SU-DHL-6 (cell line): ENCODE measurements at regions not wholly inside any gene's neighbourhood (a gene's known extent, or its start where the extent isn't known, plus 50 kb on each side); places are given as distances from the start of the nearest gene placed in this dataset.

Experiments
- H2AFZ ChIP-seq: fragments of 200-600 bp; sonication (generic); 2 replicates; pipeline ENCODE4 v1.6.1; 2014; ENCODE audit warnings: low read depth, mild to moderate bottlenecking, moderate library complexity, mixed read lengths, antibody characterized with exemption, low read length; ENCODE audit not compliant: severe bottlenecking
- H3F3A ChIP-seq: fragments of 200-600 bp; shearing (Covaris generic); 2 replicates; pipeline ENCODE4 v1.6.0; 2016; ENCODE audit warnings: antibody characterized with exemption, mild to moderate bottlenecking; ENCODE audit not compliant: insufficient read depth
- H3K27ac ChIP-seq: fragments of 200-600 bp; sonication (generic); 2 replicates; pipeline ENCODE4 v1.5.1; 2016; ENCODE audit warnings: low read depth, mild to moderate bottlenecking, low read length, moderate library complexity, mixed read lengths
- H3K27me3 ChIP-seq: fragments of 200-600 bp; sonication (generic), shearing (Covaris generic); 2 replicates; pipeline ENCODE4 v1.6.0; 2014; ENCODE audit warnings: mild to moderate bottlenecking, low read length
- H3K36me3 ChIP-seq: fragments of 200-600 bp; sonication (generic); 2 replicates; pipeline ENCODE4 v1.6.1; 2014; ENCODE audit warnings: mild to moderate bottlenecking, low read length, mixed read lengths
- H3K4me2 ChIP-seq: fragments of 300-600, 200-600 bp; shearing (Covaris generic), sonication (generic); 2 replicates; pipeline ENCODE4 v1.6.0; 2014; ENCODE audit warnings: low read length, low read depth, mild to moderate bottlenecking; ENCODE audit not compliant: poor library complexity, severe bottlenecking
- H3K4me3 ChIP-seq: fragments of 200-600 bp; sonication (generic); 2 replicates; pipeline ENCODE4 v1.5.1; 2014; ENCODE audit warnings: antibody characterized with exemption, low read length, mild to moderate bottlenecking, mixed read lengths; ENCODE audit not compliant: insufficient read depth, poor library complexity, severe bottlenecking
- H3K79me2 ChIP-seq: fragments of 200-600 bp; sonication (generic); 2 replicates; pipeline ENCODE4 v1.6.1; 2014; ENCODE audit warnings: mild to moderate bottlenecking, low read length, moderate library complexity; ENCODE audit not compliant: insufficient read depth
- H3K9ac ChIP-seq: fragments of 200-600 bp; sonication (generic); 2 replicates; pipeline ENCODE4 v1.7.0; 2014; ENCODE audit warnings: mild to moderate bottlenecking, low read length
- H3K9me2 ChIP-seq: fragments of 200-600 bp; sonication (generic); replicated peaks from 2 replicates; pipeline ENCODE4 v1.6.1; 2014; ENCODE audit warnings: low read length; ENCODE audit not compliant: insufficient read depth
- H3K9me3 ChIP-seq: fragments of 200-600 bp; sonication (generic); 2 replicates; pipeline ENCODE4 v1.6.1; 2014; ENCODE audit warnings: low read length, mixed read lengths; ENCODE audit not compliant: insufficient read depth
- H4K20me1 ChIP-seq: fragments of 200-600 bp; sonication (generic); 2 replicates; pipeline ENCODE4 v1.6.1; 2014; ENCODE audit warnings: low read depth, mild to moderate bottlenecking, antibody characterized with exemption, low read length, moderate library complexity, mixed read lengths
- CTCF ChIP-seq: fragments of 200-600 bp; sonication (generic); IDR thresholded peaks from one replicate; pipeline ENCODE4 v1.5.1; 2017; ENCODE audit warnings: antibody characterized with exemption, mild to moderate bottlenecking, low read length, moderate library complexity; ENCODE audit not compliant: insufficient read depth, poor library complexity, severe bottlenecking
- EZH2phosphoT487 ChIP-seq: fragments of 200-600 bp; sonication (generic), shearing (Covaris generic); conservative IDR thresholded peaks from 2 replicates; pipeline ENCODE4 v1.6.1; 2018; ENCODE audit warnings: mild to moderate bottlenecking, antibody characterized with exemption, low read length, moderate library complexity, mixed read lengths

- H3F3A ChIP-seq, result no peaks in the 10 kb centered on the region
- TF ChIP-seq EZH2phosphoT487 (no peak), CTCF (no peak)
- no peak overlapping the region for H3K27ac ChIP-seq
- H3K9ac ChIP-seq, result no peak overlapping the region
- no peaks in the 10 kb centered on the region for H3K27me3 ChIP-seq
- H4K20me1 ChIP-seq, result no peaks in the 10 kb centered on the region
- H2AFZ ChIP-seq, result no peak overlapping the region
- H3K4me2 ChIP-seq, result no peak overlapping the region
- no peak overlapping the region for H3K4me3 ChIP-seq
- H3K36me3 ChIP-seq, result no peaks in the 10 kb centered on the region
- H3K9me2 ChIP-seq, result no peaks in the 10 kb centered on the region
- H3K79me2 ChIP-seq, result no peaks in the 10 kb centered on the region
- H3K9me3 ChIP-seq, result no peaks in the 10 kb centered on the region
These were observed 96.4 kb upstream of the KCNJ6 start for GRCh38 chr21:38012672-38013071.

GRCh38 chr21:38013741-38014140 is 97.5 kb upstream of the KCNJ6 start:
- H3K27ac ChIP-seq, result no peak overlapping the region
- H3K9me3 ChIP-seq, result no peaks in the 10 kb centered on the region
- H4K20me1 ChIP-seq, result no peaks in the 10 kb centered on the region
- H3K79me2 ChIP-seq, result no peaks in the 10 kb centered on the region
- H2AFZ ChIP-seq, result no peak overlapping the region
- H3K4me3 ChIP-seq, result no peak overlapping the region
- H3K36me3 ChIP-seq, result no peaks in the 10 kb centered on the region
- H3K9ac ChIP-seq, result no peak overlapping the region
- no peak for TF ChIP-seq CTCF
- no peak for TF ChIP-seq EZH2phosphoT487
- H3K4me2 ChIP-seq, result no peak overlapping the region
- H3F3A ChIP-seq, result no peaks in the 10 kb centered on the region
- H3K27me3 ChIP-seq, result no peaks in the 10 kb centered on the region
- H3K9me2 ChIP-seq, result no peaks in the 10 kb centered on the region

- H2AFZ ChIP-seq, result no peak overlapping the region
- TF ChIP-seq EZH2phosphoT487, result no peak
- no peak for TF ChIP-seq CTCF
- no peaks in the 10 kb centered on the region for H3K27me3 ChIP-seq
- H3K27ac ChIP-seq, result no peak overlapping the region
- no peak overlapping the region for H3K4me3 ChIP-seq
- no peaks in the 10 kb centered on the region for H4K20me1 ChIP-seq
- H3K36me3 ChIP-seq, result no peaks in the 10 kb centered on the region
- H3K9me2 ChIP-seq, result no peaks in the 10 kb centered on the region
- no peak overlapping the region for H3K9ac ChIP-seq
- H3K4me2 ChIP-seq, result no peak overlapping the region
- no peaks in the 10 kb centered on the region for H3K79me2 ChIP-seq
- no peaks in the 10 kb centered on the region for H3K9me3 ChIP-seq
- H3F3A ChIP-seq, result no peaks in the 10 kb centered on the region
These were observed 98.0 kb upstream of the KCNJ6 start for GRCh38 chr21:38014298-38014697.
